ENCODE measurements at regions not wholly inside any gene's neighbourhood (a gene's known extent, or its start where the extent isn't known, plus 50 kb on each side); places are given as distances from the start of the nearest gene placed in this dataset.

GRCh38 chr5:3931976-3932375 is 336.3 kb downstream of the IRX1 start:
- no peak for TF ChIP-seq CTCF (IDR thresholded peaks at IDR 0.05; ENCODE audit: unreplicated experiment)
- H3K4me3 Mint-ChIP-seq (ENCODE audit: low read depth, unreplicated experiment), result no peak overlapping the region
- peaks cover 25% of the 10 kb centered on the region for H3K9me3 Mint-ChIP-seq (ENCODE audit: low read depth, unreplicated experiment)
- no peaks in the 10 kb centered on the region for H3K27me3 Mint-ChIP-seq (ENCODE audit: unreplicated experiment)
- BruUV-seq (replicated peaks), result no TSS peak
- H3K27ac Mint-ChIP-seq (ENCODE audit: unreplicated experiment), result no peak overlapping the region
- intact Hi-C loops (cut with micrococcal nuclease; ENCODE audit: unreplicated experiment), result no loop called here
- H3K36me3 Mint-ChIP-seq (ENCODE audit: insufficient read depth, unreplicated experiment), result no peaks in the 10 kb centered on the region
- CTCF ChIA-PET, result no interaction called here
- DNase-seq, result no peak
- no peaks in the 10 kb centered on the region for H3K4me1 Mint-ChIP-seq (ENCODE audit: low read depth, unreplicated experiment)

GRCh38 chr5:3933536-3933935 is 337.9 kb downstream of the IRX1 start:
- CTCF ChIA-PET, result no interaction called here

GRCh38 chr5:3933966-3934365 is 338.3 kb downstream of the IRX1 start:
- H3K9me3 Mint-ChIP-seq (ENCODE audit: low read depth, unreplicated experiment), result peaks cover 12% of the 10 kb centered on the region
- intact Hi-C loops (cut with micrococcal nuclease; ENCODE audit: unreplicated experiment), result no loop called here
- no peak for DNase-seq
- no peaks in the 10 kb centered on the region for H3K36me3 Mint-ChIP-seq (ENCODE audit: insufficient read depth, unreplicated experiment)
- H3K4me3 Mint-ChIP-seq (ENCODE audit: low read depth, unreplicated experiment), result no peak overlapping the region
- no TSS peak for BruUV-seq (replicated peaks)
- TF ChIP-seq CTCF (IDR thresholded peaks at IDR 0.05; ENCODE audit: unreplicated experiment), result no peak
- no peaks in the 10 kb centered on the region for H3K27me3 Mint-ChIP-seq (ENCODE audit: unreplicated experiment)
- CTCF ChIA-PET, result no interaction called here
- H3K4me1 Mint-ChIP-seq (ENCODE audit: low read depth, unreplicated experiment), result no peaks in the 10 kb centered on the region
- H3K27ac Mint-ChIP-seq (ENCODE audit: unreplicated experiment), result no peak overlapping the region

More at GRCh38 chr5:3933536-3933935, 337.9 kb downstream of the IRX1 start:
- Mint-ChIP-seq H3K36me3 (ENCODE audit: insufficient read depth, unreplicated experiment) (no peaks in the 10 kb centered on the region), H3K4me3 (ENCODE audit: low read depth, unreplicated experiment) (no peak overlapping the region), H3K4me1 (ENCODE audit: low read depth, unreplicated experiment) (no peaks in the 10 kb centered on the region), H3K27ac (ENCODE audit: unreplicated experiment) (no peak overlapping the region), H3K27me3 (ENCODE audit: unreplicated experiment) (no peaks in the 10 kb centered on the region), H3K9me3 (ENCODE audit: low read depth, unreplicated experiment) (peaks cover 13% of the 10 kb centered on the region)
- no TSS peak for BruUV-seq (replicated peaks)
- DNase-seq, result no peak
- TF ChIP-seq CTCF (IDR thresholded peaks at IDR 0.05; ENCODE audit: unreplicated experiment), result no peak
- intact Hi-C loops (cut with micrococcal nuclease; ENCODE audit: unreplicated experiment), result no loop called here

GRCh38 chr5:3943859-3944258 is 348.2 kb downstream of the IRX1 start:
- no peak overlapping the region for H3K27ac Mint-ChIP-seq (ENCODE audit: unreplicated experiment)
- no peaks in the 10 kb centered on the region for H3K36me3 Mint-ChIP-seq (ENCODE audit: insufficient read depth, unreplicated experiment)
- peaks cover 7% of the 10 kb centered on the region for H3K9me3 Mint-ChIP-seq (ENCODE audit: low read depth, unreplicated experiment)
- H3K4me3 Mint-ChIP-seq (ENCODE audit: low read depth, unreplicated experiment), result no peak overlapping the region
- H3K27me3 Mint-ChIP-seq (ENCODE audit: unreplicated experiment), result no peaks in the 10 kb centered on the region
- no peaks in the 10 kb centered on the region for H3K4me1 Mint-ChIP-seq (ENCODE audit: low read depth, unreplicated experiment)
- BruUV-seq (replicated peaks), result no TSS peak
- DNase-seq, result no peak
- intact Hi-C loops (cut with micrococcal nuclease; ENCODE audit: unreplicated experiment), result no loop called here
- no peak for TF ChIP-seq CTCF (IDR thresholded peaks at IDR 0.05; ENCODE audit: unreplicated experiment)
- CTCF ChIA-PET, result no interaction called here

- H3K27me3 Mint-ChIP-seq (ENCODE audit: unreplicated experiment), result no peaks in the 10 kb centered on the region
- BruUV-seq (replicated peaks), result no TSS peak
- DNase-seq, result no peak
- H3K27ac Mint-ChIP-seq (ENCODE audit: unreplicated experiment), result no peak overlapping the region
- TF ChIP-seq CTCF (IDR thresholded peaks at IDR 0.05; ENCODE audit: unreplicated experiment), result no peak
- H3K4me3 Mint-ChIP-seq (ENCODE audit: low read depth, unreplicated experiment), result no peak overlapping the region
- no peaks in the 10 kb centered on the region for H3K36me3 Mint-ChIP-seq (ENCODE audit: insufficient read depth, unreplicated experiment)
- intact Hi-C loops (cut with micrococcal nuclease; ENCODE audit: unreplicated experiment), result no loop called here
- CTCF ChIA-PET, result no interaction called here
- H3K4me1 Mint-ChIP-seq (ENCODE audit: low read depth, unreplicated experiment), result no peaks in the 10 kb centered on the region
- peaks cover 7% of the 10 kb centered on the region for H3K9me3 Mint-ChIP-seq (ENCODE audit: low read depth, unreplicated experiment)
Measured at GRCh38 chr5:3944930-3945329, 349.3 kb downstream of the IRX1 start.
